HepG2 (cell line): ENCODE measurements at regions not wholly inside any gene's neighbourhood (a gene's known extent, or its start where the extent isn't known, plus 50 kb on each side); places are given as distances from the start of the nearest gene placed in this dataset.

Experiments used
- ATAC-seq: fragments of 200-7000 bp; cut with Tn5 transposase; 3 replicates; pipeline ENCODE4 v1.9.1; 2020; ENCODE audit warnings: mild to moderate bottlenecking, moderate library complexity
- BruUV-seq: library from RNA; stranded (reverse); fragments of 400-500 nt; replicated peaks from 2 replicates; lab custom pipeline; 2021; lab: Mats Ljungman, UMichigan
- CTCF ChIA-PET: fragments of 300-600 bp; formaldehyde crosslinking; extraction: SDS; loops from one replicate; lab custom pipeline; 2021; ENCODE audit warnings: low total read pairs, inconsistent platforms, low intra/inter-chr PET ratio; lab: Yijun Ruan, JAX
- POLR2A ChIA-PET: fragments of 350-600 bp; sonication (Branson Sonifier 250); formaldehyde crosslinking; loops from one replicate; lab custom pipeline; 2020; ENCODE audit warnings: antibody characterized with exemption, inconsistent platforms; lab: Yijun Ruan, JAX
- DNase-seq: peaks from one replicate; pipeline ENCODE4 v3.0.0-alpha.2; 2015; ENCODE audit warnings: low spot score
- FAIRE-seq: peaks from 3 replicates; lab custom pipeline; 2011; peaks lifted over from hg19 to GRCh38; lab: Jason Lieb, UNC
- H2AFZ ChIP-seq: one replicate; pipeline ENCODE4 v1.6.1; 2011; ENCODE audit warnings: low read length, inconsistent platforms
- H3K27ac ChIP-seq: fragments of 300-600 bp; 3 replicates; pipeline ENCODE4 v1.8.0; 2011; ENCODE audit warnings: mixed run types, mild to moderate bottlenecking, mixed read lengths, low read length, inconsistent platforms; ENCODE audit not compliant: insufficient read depth; ENCODE audit errors: extremely low read length
- H3K27me3 ChIP-seq, 2 experiments: fragments of 200-600 bp in 1 of 2; 2 replicates in 1 of 2; 3 replicates in 1 of 2; pipeline versions ENCODE4 v1.6.0 to v1.8.0; 2011; ENCODE audit warnings: low read length in 2 of 2, mild to moderate bottlenecking in 2 of 2, moderate library complexity in 2 of 2, inconsistent platforms in 1 of 2; ENCODE audit not compliant: insufficient read depth in 2 of 2, control insufficient read depth in 1 of 2
- H3K36me3 ChIP-seq, 2 experiments: fragments of 200-600 bp in 1 of 2; replicated peaks in 1 of 2; 2 replicates in 1 of 2; 3 replicates in 1 of 2; pipeline versions ENCODE4 v1.5.1 to v1.8.0; 2011; ENCODE audit warnings: low read length in 2 of 2, inconsistent platforms in 1 of 2; ENCODE audit not compliant: insufficient read depth in 2 of 2, control insufficient read depth in 1 of 2
- H3K4me1 ChIP-seq: 2 replicates; pipeline ENCODE4 v1.5.1; 2012; ENCODE audit warnings: low read length, inconsistent platforms; ENCODE audit not compliant: insufficient read depth
- H3K4me2 ChIP-seq: 2 replicates; pipeline ENCODE4 v1.6.0; 2011; ENCODE audit warnings: low read depth, low read length, inconsistent platforms
- H3K4me3 ChIP-seq, 3 experiments: fragments of 200-600 bp in 1 of 3; sonication (generic), shearing (Covaris generic) in 1 of 3; replicated peaks in 1 of 3; 2 replicates each; pipeline ENCODE4 v1.5.1; 2011 to 2016; ENCODE audit warnings: low read length in 3 of 3, inconsistent platforms in 2 of 3, low read depth in 2 of 3, mild to moderate bottlenecking in 2 of 3, control low read depth in 1 of 3, mixed read lengths in 1 of 3; ENCODE audit not compliant: insufficient read depth in 1 of 3
- H3K79me2 ChIP-seq: one replicate; pipeline ENCODE4 v1.6.1; 2011; ENCODE audit warnings: low read length, inconsistent platforms; ENCODE audit not compliant: insufficient read depth
- H3K9ac ChIP-seq: 2 replicates; pipeline ENCODE4 v1.6.0; 2011; ENCODE audit warnings: mild to moderate bottlenecking, low read depth, low read length, inconsistent platforms; ENCODE audit not compliant: insufficient read depth
- H3K9me3 ChIP-seq: 2 replicates; pipeline ENCODE4 v1.5.1; 2012; ENCODE audit warnings: mild to moderate bottlenecking, low read length
- H4K20me1 ChIP-seq: 2 replicates; pipeline ENCODE4 v1.6.0; 2011; ENCODE audit warnings: inconsistent platforms, mild to moderate bottlenecking, low read length, moderate library complexity; ENCODE audit not compliant: insufficient read depth
- AGO2 ChIP-seq: fragments of 200-400 bp; formaldehyde crosslinking; optimal IDR thresholded peaks from 2 replicates; pipeline ENCODE3; 2017; ENCODE audit warnings: mild to moderate bottlenecking, low read depth, low read length, moderate library complexity
- CTCF ChIP-seq: sonication (generic); formaldehyde crosslinking; IDR thresholded peaks from 2 replicates; pipeline ENCODE4 v1.5.0; 2020; ENCODE audit warnings: mild to moderate bottlenecking, missing genetic modification reagents, moderate library complexity
- GABPA ChIP-seq, 2 experiments: IDR thresholded peaks; 2 replicates each; pipeline ENCODE4 v1.6.1; 2011 to 2016; ENCODE audit warnings: low read depth in 2 of 2, low read length in 1 of 2, missing biosample characterization in 1 of 2, missing genetic modification characterization in 1 of 2
- GABPB1 ChIP-seq: IDR thresholded peaks from 2 replicates; pipeline ENCODE4 v1.6.1; 2016; ENCODE audit warnings: mild to moderate bottlenecking, missing genetic modification reagents, moderate library complexity, missing compliant biosample characterization
- U2AF2 ChIP-seq: fragments of 200-400 bp; formaldehyde crosslinking; IDR thresholded peaks from 2 replicates; pipeline ENCODE4 v1.6.1; 2017; ENCODE audit warnings: low read depth, mild to moderate bottlenecking, low read length
- ZNF574 ChIP-seq: sonication (generic); formaldehyde crosslinking; IDR thresholded peaks from 2 replicates; pipeline ENCODE4 v1.4.0; 2020; ENCODE audit warnings: missing genetic modification reagents
- WGBS: methylation state at CpG from one replicate; pipeline ENCODE4 v1.1.6; 2017; ENCODE audit warnings: low lambda C conversion rate; 5-methylcytosine and 5-hydroxymethylcytosine counted together
- in situ Hi-C: cut with HindIII; loops from 2 replicates; pipeline ENCODE4 v1.10.0; 2017; ENCODE audit warnings: low pct_unique_long_range_greater_than_20kb; ENCODE audit not compliant: extremely low pct_ligation_motif_present
- intact Hi-C: fragments of 100-400 bp; cut with micrococcal nuclease; formaldehyde crosslinking; loops from one replicate; pipeline ENCODE4 v1.10.0; 2022; ENCODE audit not compliant: unreplicated experiment

DNA sequence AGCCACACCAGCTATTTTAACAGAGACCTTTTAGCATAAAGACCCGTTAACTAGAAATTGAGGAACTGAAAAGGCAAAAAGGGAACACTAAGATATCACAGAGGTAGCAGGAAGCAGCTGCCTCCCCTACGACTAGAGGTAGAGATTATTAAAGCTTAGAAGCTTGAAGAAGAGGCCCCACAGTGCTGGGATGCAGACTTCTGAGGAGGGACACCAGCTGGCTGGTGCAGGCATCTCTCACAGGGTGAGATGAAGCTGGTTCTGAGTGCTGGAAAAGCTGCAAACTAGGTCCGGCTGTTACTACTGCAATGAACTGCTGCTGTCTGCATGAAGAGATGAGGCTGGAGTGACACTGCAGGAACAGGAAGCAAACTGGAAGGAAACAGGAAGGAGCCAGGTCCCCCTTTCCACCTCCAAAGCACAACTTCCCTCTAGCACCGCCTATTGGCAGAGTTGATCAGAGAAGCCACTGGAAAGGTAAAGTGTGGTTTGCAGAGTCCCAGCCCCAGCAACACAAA is 61.2 kb upstream of the MRPS9 start:
- 30% methylated on average over 4 of the region's 4 CpGs for WGBS
- Histone ChIP-seq H2AFZ (no peak overlapping the region), H3K27ac (no peak overlapping the region), H3K4me1 (no peaks in the 10 kb centered on the region), H3K36me3 (no peaks in the 10 kb centered on the region), H3K9me3 (no peaks in the 10 kb centered on the region), H3K79me2 (no peaks in the 10 kb centered on the region)
- intact Hi-C loops (no loop called here), in situ Hi-C loops (no loop called here)
- FAIRE-seq (no peak), DNase-seq (peak; percentile 33)
- TF ChIP-seq U2AF2 (no peak), CTCF (peak; percentile 37), ZNF574 (CRISPR knock-in tag) (peak; percentile 95), AGO2 (no peak), GABPB1 (CRISPR knock-in tag) (peak; percentile 68; the same call in 1 of the 2 replicates), GABPA (IDR thresholded peaks at IDR 0.05; ENCODE audit: low read depth, low read length) (peak; percentile 67), GABPA (CRISPR knock-in tag; IDR thresholded peaks at IDR 0.05; ENCODE audit: low read depth) (peak; percentile 90)
- TF ChIP-seq, all 625 proteins: peak for 4
- Histone ChIP-seq H4K20me1 (no peaks in the 10 kb centered on the region), H3K4me2 (no peak overlapping the region), H3K4me3 (no peak overlapping the region), H3K9ac (no peak overlapping the region), H3K27me3 (peaks cover 0 to 4% of the 10 kb centered on the region in 2 experiments; a peak in 1 of 5 replicates)
- ATAC-seq = peak; percentile 52
- no TSS peak for BruUV-seq
- ChIA-PET POLR2A (no interaction called here), CTCF (no interaction called here)
